ENCODE measurements at regions not wholly inside any gene's neighbourhood (a gene's known extent, or its start where the extent isn't known, plus 50 kb on each side); places are given as distances from the start of the nearest gene placed in this dataset.

DNA sequence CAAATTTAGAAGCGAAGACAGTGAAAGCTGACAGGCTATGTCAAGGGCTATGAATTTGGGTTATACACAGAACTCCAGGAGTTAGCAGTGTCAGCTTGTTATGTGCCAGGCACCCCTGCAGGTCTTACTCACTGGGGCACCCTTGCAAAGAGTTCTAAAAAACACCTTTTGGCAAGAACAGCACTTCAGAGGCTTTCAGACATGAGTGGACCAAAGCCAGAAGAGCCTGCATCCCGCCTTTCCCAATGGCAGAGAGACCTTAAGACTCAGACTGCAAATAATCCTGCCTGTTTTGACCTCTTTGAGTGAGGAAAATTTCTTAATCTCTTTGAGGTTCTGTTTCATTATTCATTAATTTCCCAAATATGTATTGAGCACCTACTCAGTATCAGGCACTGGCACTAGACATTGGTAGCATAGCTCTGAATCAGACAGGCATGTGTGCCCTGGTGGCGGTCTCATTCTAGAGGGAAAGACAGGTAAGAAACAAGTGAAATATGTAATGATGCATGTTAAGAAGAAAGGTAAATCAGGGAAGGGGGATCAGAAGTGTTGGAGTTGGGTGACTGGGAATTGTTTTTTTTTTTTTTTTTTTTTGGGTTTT is 280.0 kb downstream of the KBTBD8 start:
- TF ChIP-seq EP300 (IDR thresholded peaks at IDR 0.05; ENCODE audit: borderline replicate concordance in 1 of 2, low read depth in 2 of 2, low read length in 2 of 2), result no peak
- TF ChIP-seq, protein P1, sequence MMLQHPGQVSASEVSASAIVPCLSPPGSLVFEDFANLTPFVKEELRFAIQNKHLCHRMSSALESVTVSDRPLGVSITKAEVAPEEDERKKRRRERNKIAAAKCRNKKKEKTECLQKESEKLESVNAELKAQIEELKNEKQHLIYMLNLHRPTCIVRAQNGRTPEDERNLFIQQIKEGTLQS (IDR thresholded peaks at IDR 0.05; ENCODE audit: insufficient read depth, low read depth, low read length), result no peak

All from H1 (cell line).